ENCODE measurements at regions not wholly inside any gene's neighbourhood (a gene's known extent, or its start where the extent isn't known, plus 50 kb on each side); places are given as distances from the start of the nearest gene placed in this dataset.

DNA sequence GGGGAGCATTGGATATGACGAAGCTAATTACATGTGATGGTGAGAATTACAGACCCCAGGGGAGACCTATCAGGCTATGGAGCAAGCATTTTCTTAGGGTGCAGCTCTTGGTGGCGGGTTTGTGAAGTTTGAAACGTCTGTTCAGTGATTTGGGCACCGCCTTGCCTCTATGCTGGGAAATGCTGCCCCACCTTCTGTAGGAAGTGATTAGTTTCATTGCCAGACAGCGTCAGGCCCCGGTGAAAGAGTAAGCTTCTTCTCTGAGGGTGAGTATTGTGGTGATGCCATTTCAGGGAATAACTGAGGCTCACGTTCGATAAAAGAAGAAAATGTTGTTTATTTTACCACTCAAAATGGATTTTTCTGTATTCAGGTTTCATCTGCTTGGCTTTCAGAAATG lies 186.2 kb upstream of the CDH2 start:
- H3K4me3 ChIP-seq (ENCODE audit: control insufficient read depth, low read depth, low read length) = no peak overlapping the region
- TF ChIP-seq, protein P1, sequence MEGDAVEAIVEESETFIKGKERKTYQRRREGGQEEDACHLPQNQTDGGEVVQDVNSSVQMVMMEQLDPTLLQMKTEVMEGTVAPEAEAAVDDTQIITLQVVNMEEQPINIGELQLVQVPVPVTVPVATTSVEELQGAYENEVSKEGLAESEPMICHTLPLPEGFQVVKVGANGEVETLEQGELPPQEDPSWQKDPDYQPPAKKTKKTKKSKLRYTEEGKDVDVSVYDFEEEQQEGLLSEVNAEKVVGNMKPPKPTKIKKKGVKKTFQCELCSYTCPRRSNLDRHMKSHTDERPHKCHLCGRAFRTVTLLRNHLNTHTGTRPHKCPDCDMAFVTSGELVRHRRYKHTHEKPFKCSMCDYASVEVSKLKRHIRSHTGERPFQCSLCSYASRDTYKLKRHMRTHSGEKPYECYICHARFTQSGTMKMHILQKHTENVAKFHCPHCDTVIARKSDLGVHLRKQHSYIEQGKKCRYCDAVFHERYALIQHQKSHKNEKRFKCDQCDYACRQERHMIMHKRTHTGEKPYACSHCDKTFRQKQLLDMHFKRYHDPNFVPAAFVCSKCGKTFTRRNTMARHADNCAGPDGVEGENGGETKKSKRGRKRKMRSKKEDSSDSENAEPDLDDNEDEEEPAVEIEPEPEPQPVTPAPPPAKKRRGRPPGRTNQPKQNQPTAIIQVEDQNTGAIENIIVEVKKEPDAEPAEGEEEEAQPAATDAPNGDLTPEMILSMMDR (IDR thresholded peaks at IDR 0.05; ENCODE audit: control insufficient read depth, insufficient read depth, low read depth, low read length, missing control alignments) = no peak
- DNase-seq (ENCODE audit: low read depth) = no peak

DNA sequence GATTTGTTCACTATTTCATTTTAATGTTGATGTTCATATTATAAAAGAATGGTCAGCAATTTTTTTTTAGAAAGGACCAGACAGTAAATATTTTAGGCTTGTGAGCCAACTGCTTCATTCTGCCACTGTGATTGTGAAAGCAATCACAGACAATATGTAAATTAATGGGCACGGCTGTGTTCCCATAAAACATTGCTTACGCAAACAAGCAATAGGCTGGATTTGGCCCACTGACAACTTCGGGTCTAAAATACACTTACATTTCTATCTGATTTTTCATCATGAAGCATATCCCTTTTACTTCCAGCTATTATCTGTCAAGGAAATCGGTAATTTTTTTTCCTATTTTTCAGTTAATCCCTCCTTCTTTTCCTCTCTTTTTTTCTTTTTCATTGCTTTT lies 182.2 kb upstream of the CDH2 start:
- TF ChIP-seq, protein P1 (IDR thresholded peaks at IDR 0.05; ENCODE audit: control insufficient read depth, insufficient read depth, low read depth, low read length, missing control alignments) = no peak

DNA sequence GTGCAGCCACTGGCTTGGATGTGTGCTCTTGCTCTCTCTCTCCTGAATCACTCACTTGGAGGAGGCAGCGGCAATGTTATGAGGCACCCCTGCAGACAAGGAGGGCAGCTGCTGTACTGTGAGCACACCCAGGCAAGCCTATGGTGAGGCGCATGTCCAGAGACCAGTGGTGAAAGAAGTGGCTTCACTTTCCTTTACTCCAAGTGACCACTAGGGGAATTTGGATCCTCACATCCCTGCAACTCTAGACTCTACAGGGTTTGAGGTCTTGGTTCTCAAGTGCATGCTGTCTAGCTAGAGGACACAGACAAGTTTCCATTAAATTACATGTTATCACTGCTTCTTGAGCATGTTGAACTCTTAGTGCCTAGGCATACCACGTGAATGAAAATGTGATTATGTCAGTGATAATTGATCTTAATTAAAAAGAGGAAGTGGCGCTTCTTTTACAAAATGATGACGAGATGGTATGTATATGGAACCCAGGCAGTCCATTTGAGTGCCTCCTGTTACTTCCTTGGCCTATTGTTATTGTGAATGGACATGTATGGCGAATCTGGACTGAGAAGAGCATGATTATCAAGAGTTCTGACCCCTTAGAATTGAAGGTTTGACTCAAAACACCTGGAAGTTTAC lies 181.0 kb upstream of the CDH2 start:
- DNase-seq (ENCODE audit: low read depth) = no peak
- TF ChIP-seq, protein P1 (IDR thresholded peaks at IDR 0.05; ENCODE audit: control insufficient read depth, insufficient read depth, low read depth, low read length, missing control alignments) = no peak
- no peak overlapping the region for H3K4me3 ChIP-seq (ENCODE audit: control insufficient read depth, low read depth, low read length)

More for the DNA sequence above, 182.2 kb upstream of the CDH2 start:
- H3K4me3 ChIP-seq (ENCODE audit: control insufficient read depth, low read depth, low read length) = no peak overlapping the region
- DNase-seq (ENCODE audit: low read depth) = no peak

DNA sequence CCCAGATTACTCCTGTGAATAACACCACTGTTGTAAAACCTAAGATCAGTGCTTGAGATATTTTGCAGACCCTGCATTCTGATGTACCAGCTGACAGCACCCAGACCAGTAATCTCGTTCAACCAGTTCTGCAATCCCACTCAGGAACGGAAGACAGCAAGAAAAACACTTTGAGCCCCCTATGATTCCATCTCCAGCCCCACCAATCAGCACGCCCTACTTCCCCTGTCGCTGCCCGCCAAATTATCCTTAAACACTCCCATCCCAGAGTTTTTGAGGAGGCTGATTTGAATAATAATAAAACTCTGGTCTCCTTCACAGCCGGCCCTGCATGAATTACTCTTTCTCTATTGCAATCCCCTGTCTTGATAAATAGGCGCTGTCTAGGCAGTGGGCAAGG lies 173.9 kb upstream of the CDH2 start:
- TF ChIP-seq, protein P1 (IDR thresholded peaks at IDR 0.05; ENCODE audit: control insufficient read depth, insufficient read depth, low read depth, low read length, missing control alignments) = no peak
- no peak overlapping the region for H3K4me3 ChIP-seq (ENCODE audit: control insufficient read depth, low read depth, low read length)
- DNase-seq (ENCODE audit: low read depth) = no peak

DNA sequence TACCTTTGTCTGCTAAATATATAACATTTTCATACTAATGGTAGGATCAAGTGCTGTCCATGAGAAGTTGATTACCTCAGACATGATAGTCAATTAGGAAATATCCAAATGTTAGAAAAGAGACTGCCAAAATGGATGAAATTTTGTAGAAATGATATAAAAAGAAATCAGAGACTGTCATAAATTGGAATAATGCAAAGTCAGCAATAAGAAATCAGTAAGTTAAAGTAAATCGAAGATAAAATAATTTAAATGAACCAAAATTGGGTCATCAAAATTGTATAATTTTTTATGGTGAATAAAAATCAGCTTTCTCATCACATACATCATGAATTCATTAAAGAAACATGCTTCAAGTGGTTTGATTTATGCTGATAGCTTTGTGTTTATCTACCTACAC lies 165.3 kb upstream of the CDH2 start:
- no peak overlapping the region for H3K4me3 ChIP-seq (ENCODE audit: control insufficient read depth, low read depth, low read length)
- DNase-seq (ENCODE audit: low read depth) = no peak
- TF ChIP-seq, protein P1 (IDR thresholded peaks at IDR 0.05; ENCODE audit: control insufficient read depth, insufficient read depth, low read depth, low read length, missing control alignments) = no peak

DNA sequence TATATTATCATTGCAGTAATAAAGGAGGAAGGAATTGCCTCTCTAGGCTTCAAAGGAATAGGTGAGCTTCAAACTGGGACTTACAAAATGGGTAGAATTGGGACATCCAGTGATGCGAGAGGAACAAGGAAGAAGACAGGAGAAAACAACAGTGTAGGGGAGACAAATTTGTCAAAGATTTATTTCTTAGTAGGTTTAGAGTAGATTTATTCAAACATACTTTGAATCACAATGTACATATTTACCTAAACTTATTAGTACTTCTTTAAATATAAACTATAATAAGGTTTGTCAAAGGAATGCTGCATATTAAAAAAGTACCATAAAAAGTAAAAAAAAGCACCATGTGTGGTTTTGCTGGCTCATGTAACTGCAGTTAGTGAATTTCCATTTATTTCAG lies 161.4 kb upstream of the CDH2 start:
- H3K4me3 ChIP-seq (ENCODE audit: control insufficient read depth, low read depth, low read length) = no peak overlapping the region
- no peak for DNase-seq (ENCODE audit: low read depth)
- TF ChIP-seq, protein P1 (IDR thresholded peaks at IDR 0.05; ENCODE audit: control insufficient read depth, insufficient read depth, low read depth, low read length, missing control alignments) = no peak
